GM18520 (cell line): ENCODE measurements at regions not wholly inside any gene's neighbourhood (a gene's known extent, or its start where the extent isn't known, plus 50 kb on each side); places are given as distances from the start of the nearest gene placed in this dataset.
"Not testable (repeated sequence)": the region's sequence is repeated elsewhere in the genome, so short reads cannot be mapped to it uniquely, and the experiment has no call there.

Source experiments
- ATAC-seq: cut with Tn5 transposase; IDR thresholded peaks from one replicate; pipeline ENCODE4 v1.9.1; 2021; ENCODE audit not compliant: unreplicated experiment

DNA sequence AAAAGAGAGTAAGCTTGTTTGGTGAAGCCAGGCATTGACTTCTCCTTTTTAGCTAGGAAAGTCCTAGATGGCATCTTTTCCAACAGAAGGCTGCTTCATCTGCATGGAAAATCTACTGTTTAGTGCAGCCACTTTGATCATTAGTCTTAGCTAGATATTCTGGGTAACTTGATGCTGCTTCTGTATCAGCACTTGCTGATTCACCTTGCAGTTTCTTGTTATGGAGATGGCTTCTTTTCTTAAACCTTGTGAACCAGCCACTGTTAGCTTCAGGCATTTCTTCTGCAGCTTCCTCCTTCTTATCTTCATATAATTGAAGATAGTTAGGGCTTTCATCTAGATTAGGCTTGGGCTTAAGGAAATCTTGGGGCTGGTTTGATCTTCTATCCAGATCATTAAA, 639.7 kb downstream of the TDRD15 start:
- ATAC-seq: no peak

DNA sequence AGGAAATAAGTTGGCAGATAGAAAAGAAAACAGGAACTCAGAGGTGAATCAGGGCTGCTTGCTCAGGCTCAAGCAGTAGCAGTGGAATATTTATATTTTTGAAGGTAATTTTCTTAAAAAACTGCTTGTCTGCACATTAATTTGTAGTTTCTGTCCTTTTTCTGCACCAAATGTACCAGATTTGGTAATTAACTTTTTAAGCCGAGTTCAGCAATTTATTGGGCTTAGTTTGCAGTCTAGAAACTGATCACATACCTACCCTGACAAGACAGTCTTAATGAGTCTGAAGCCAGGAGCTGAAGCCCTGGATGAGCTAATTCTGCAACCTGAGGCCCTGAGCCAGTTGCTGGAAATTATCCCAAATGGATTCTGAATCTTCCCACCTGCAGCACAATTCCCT, 647.0 kb downstream of the TDRD15 start:
- ATAC-seq: no peak

GRCh38 chr2:21772624-21773023, 648.9 kb downstream of the TDRD15 start:
- ATAC-seq: no peak

- ATAC-seq: no peak
Observed at GRCh38 chr2:21773168-21773567, 649.4 kb downstream of the TDRD15 start.

- no peak for ATAC-seq
Observed at GRCh38 chr2:21774691-21775368, 651.1 kb downstream of the TDRD15 start.

GRCh38 chr2:21779786-21780185, 656.0 kb downstream of the TDRD15 start:
- no peak for ATAC-seq

DNA sequence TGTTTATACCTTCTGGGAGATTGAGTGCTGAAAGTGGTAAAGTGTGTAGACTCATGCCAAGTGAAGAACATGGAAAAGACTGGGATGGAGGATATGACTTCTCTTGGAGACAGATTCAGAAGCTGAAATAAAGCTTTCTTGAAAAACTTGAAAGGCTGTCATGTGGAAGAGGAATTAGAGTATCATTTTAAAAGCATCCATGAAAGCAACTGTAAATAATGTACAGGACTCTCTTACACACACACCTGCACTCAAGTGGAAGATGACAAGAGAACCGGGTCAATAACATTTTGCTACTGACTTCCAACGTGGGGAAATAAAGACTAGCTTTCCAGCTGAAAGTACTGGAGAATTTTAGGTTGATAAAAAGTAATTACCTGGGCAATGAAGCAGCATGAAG, 658.2 kb downstream of the TDRD15 start:
- ATAC-seq: no peak

DNA sequence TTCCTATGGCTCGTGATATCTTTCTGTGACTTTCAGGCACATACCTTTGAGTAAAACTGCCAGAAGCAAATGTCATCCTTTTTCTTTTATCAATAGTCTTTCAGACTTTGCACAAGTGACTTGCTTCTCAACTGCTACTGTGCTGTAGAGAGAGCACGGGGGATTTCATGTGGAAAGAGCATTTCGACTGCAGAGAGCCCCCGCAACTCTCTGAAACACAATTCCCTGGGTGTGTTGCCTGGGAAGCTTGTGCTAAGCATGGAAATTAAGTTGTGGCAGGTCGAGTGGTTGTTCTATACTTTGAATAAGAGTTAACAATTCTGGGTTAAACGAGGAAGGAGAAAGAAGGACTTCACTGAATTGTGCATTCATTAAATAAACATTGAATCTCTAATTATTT, 659.1 kb downstream of the TDRD15 start:
- ATAC-seq: no peak

DNA sequence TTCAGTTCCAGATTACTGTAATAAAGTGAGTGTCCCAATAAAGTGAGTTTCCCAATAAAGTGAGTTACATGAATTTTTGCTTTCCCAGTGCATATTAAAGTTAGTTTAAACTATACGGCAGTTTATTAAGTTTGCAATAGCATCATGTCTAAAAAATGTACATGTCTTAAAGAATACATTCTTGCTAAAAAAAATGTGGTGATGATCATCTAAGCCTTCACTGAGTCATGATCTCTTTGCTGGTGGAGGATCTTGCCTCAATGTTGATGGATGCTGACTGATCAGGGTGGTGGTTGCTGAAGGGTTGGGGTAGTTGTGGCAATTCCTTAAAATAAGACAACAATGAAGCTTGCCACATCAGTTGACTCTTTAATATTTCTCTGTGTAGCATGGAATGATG, 664.2 kb downstream of the TDRD15 start:
- ATAC-seq: no peak

GRCh38 chr2:21790311-21790710, 666.5 kb downstream of the TDRD15 start:
- not testable (repeated sequence) for ATAC-seq

GRCh38 chr2:21792571-21792970, 668.8 kb downstream of the TDRD15 start:
- ATAC-seq: no peak

DNA sequence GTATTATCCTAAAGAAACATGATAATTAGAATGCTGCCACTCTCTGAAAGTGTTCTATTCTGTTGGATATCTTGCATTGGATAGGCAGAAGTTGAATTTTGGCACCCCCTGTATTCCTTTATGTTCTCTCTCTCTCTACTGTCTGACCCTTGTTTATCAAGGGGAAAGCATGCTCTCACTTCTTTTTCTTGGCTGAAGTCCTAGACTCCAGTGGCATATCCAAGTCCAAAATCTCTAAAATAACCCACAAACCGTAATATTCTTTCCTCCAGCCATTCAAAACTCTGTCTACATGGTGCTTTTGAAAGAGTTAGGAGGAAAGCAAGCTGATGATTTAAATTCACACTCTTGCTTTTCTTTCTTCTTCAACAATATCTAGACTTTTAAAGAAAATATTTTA, 669.7 kb downstream of the TDRD15 start:
- no peak for ATAC-seq

DNA sequence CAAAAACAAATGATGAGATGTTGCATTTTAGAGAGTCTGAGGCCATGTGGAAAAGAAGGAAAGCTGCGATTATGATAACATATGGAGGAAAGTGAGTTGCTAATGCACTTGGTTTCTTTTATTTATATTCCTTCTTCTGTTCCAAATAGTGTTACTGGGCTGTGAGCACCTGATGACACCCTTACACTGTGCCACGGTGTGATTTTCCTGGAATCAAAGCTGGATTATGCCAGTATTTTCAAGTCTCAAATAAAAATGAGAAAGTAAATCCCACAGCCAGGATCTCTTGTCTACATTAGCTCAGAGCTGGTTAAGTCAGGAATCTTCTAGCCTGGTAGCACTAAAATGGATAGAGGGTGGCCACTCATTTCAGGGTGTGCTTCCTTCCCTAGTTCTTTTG, 670.8 kb downstream of the TDRD15 start:
- ATAC-seq: no peak

- no peak for ATAC-seq
Observed at GRCh38 chr2:21800356-21800755, 676.6 kb downstream of the TDRD15 start.

GRCh38 chr2:21803550-21803949, 679.8 kb downstream of the TDRD15 start:
- ATAC-seq: no peak

- no peak for ATAC-seq
Observed at GRCh38 chr2:21804151-21804550, 680.4 kb downstream of the TDRD15 start.

DNA sequence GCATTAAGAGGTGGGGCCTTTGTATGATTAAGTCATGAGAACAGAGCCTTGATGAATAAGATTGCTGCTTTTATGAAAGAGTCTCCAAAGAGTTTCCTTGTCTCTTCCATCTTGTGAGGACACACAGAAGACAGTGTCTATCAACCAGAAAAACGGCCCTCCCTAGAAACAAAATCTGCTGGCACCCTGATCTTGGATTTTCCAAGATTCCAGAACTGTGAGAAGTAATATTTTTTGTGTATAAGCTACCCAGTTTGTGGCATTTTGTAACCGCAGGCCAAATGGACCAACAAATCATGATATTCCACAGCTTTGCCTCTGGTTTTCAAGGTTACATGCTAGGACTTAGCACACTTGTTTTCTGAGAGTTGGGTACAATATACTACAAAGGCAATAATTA, 687.8 kb downstream of the TDRD15 start:
- no peak for ATAC-seq

DNA sequence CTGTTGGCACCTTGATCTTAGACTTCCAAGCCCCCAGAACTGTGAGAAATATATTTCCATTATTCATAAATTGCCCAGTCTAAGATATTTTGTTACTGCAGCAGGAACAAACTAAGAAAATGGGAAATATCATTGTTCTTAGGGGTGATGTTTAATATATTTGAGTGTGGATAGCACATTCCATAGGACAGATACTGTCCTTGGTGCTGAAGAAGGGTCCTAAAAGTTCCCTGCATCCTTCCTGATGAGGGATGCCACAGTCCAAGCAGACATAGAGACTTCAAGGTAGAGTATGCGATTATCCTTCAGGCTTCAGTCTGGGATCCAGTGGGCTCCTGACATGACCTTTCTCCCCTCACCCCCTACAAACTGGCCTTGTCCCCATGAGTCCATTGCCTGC, 689.0 kb downstream of the TDRD15 start:
- ATAC-seq: no peak

- no peak for ATAC-seq
Observed at GRCh38 chr2:21814588-21815149, 690.9 kb downstream of the TDRD15 start.

DNA sequence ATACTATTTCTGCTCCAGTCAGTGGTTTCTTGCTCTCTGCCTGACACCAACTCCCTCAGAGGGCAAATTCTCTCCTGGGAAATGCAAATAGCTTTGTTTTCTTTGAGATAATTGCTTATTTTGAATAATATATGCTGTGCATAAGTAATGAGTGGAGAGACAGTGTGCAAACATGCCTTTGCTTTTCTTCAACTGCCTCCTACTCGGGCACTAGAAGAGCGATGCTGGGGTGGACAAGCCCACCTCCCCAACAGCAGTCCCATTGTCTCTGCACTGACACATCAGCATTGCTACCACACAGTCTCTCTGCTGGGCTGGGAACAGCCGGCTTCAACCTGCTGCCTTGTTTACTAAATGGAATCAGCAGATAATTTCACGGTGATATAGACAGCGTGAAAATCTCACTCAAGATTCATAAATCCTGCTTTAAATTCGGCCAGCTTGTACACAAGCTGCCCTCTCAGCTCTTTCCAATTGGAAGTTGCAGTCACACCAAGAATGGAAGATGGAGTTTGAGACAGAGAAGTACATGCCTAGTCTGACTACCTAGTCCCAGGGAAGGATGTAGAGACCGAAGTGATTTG, 694.5 kb downstream of the TDRD15 start:
- no peak for ATAC-seq

GRCh38 chr2:21819454-21819853, 695.7 kb downstream of the TDRD15 start:
- no peak for ATAC-seq

GRCh38 chr2:21820271-21820670, 696.5 kb downstream of the TDRD15 start:
- ATAC-seq: no peak
